ENCODE measurements at regions not wholly inside any gene's neighbourhood (a gene's known extent, or its start where the extent isn't known, plus 50 kb on each side); places are given as distances from the start of the nearest gene placed in this dataset.

- TF ChIP-seq CTCF (IDR thresholded peaks at IDR 0.05) (no peak), POLR2A (IDR thresholded peaks at IDR 0.05) (no peak)
Measured at GRCh38 chr2:180319586-180320405, 312.7 kb upstream of the CWC22 start.

All from lower leg skin (tissue), 3 donors.